Neural cell (in vitro differentiated cells): ENCODE measurements at regions not wholly inside any gene's neighbourhood (a gene's known extent, or its start where the extent isn't known, plus 50 kb on each side); places are given as distances from the start of the nearest gene placed in this dataset.
A peak's percentile ranks its signal among the peaks of the same experiment; 100 is the strongest.

Experiments
- H2AFZ ChIP-seq: fragments of 200-600, 300-800 bp; sonication (generic), shearing (Covaris generic); 2 replicates; pipeline ENCODE4 v1.6.0; 2014; ENCODE audit warnings: low read depth, mild to moderate bottlenecking, antibody characterized with exemption, low read length, moderate library complexity
- H3F3A ChIP-seq: fragments of 200-600 bp; shearing (Covaris generic); 2 replicates; pipeline ENCODE4 v1.6.1; 2016; ENCODE audit warnings: mild to moderate bottlenecking, moderate library complexity, mixed read lengths, antibody characterized with exemption, low read length; ENCODE audit not compliant: insufficient read depth, poor library complexity, severe bottlenecking
- H3K27ac ChIP-seq: fragments of 200-600, 300-800 bp; sonication (generic), shearing (Covaris generic); 2 replicates; pipeline ENCODE4 v1.5.1; 2014; ENCODE audit warnings: mild to moderate bottlenecking, low read length, moderate library complexity
- H3K27me3 ChIP-seq: fragments of 300-800, 200-600 bp; sonication (generic), shearing (Covaris generic); 2 replicates; pipeline ENCODE4 v1.6.0; 2014; ENCODE audit warnings: mild to moderate bottlenecking, low read depth, low read length, moderate library complexity; ENCODE audit not compliant: insufficient read depth
- H3K36me3 ChIP-seq: fragments of 300-800, 200-600 bp; sonication (generic), shearing (Covaris generic); 2 replicates; pipeline ENCODE4 v1.5.1; 2014; ENCODE audit warnings: mild to moderate bottlenecking, antibody characterized with exemption, low read length, moderate library complexity; ENCODE audit not compliant: insufficient read depth
- H3K4me2 ChIP-seq: fragments of 300-800, 200-600 bp; sonication (generic), shearing (Covaris generic); 2 replicates; pipeline ENCODE4 v1.6.0; 2014; ENCODE audit warnings: mild to moderate bottlenecking, low read length
- H3K4me3 ChIP-seq: fragments of 300-800, 200-600 bp; sonication (generic), shearing (Covaris generic); 2 replicates; pipeline ENCODE4 v1.5.1; 2014; ENCODE audit warnings: mild to moderate bottlenecking, low read length, moderate library complexity
- H3K79me2 ChIP-seq: fragments of 200-600 bp; shearing (Covaris generic); replicated peaks from 2 replicates; pipeline ENCODE4 v1.6.0; 2014; ENCODE audit warnings: mild to moderate bottlenecking, low read length, moderate library complexity; ENCODE audit not compliant: insufficient read depth
- H3K9ac ChIP-seq: fragments of 300-800, 200-600 bp; sonication (generic), shearing (Covaris generic); 2 replicates; pipeline ENCODE4 v1.6.1; 2016; ENCODE audit warnings: mild to moderate bottlenecking, low read length, mixed read lengths
- H3K9me2 ChIP-seq: fragments of 200-600 bp; shearing (Covaris generic); 2 replicates; pipeline ENCODE4 v1.6.1; 2016; ENCODE audit warnings: mild to moderate bottlenecking, low read length, mixed read lengths; ENCODE audit not compliant: insufficient read depth
- H3K9me3 ChIP-seq: fragments of 200-600, 300-800 bp; sonication (generic), shearing (Covaris generic); 2 replicates; pipeline ENCODE4 v1.6.1; 2016; ENCODE audit warnings: mild to moderate bottlenecking, mixed run types, low read length, moderate library complexity, mixed read lengths
- H4K20me1 ChIP-seq: fragments of 200-600 bp; shearing (Covaris generic); 2 replicates; pipeline ENCODE4 v1.6.1; 2016; ENCODE audit warnings: mild to moderate bottlenecking, mixed run types; ENCODE audit not compliant: insufficient read depth
- CTCF ChIP-seq: fragments of 450-650 bp; IDR thresholded peaks from 2 replicates; pipeline ENCODE4 v1.5.1; 2014; ENCODE audit warnings: antibody characterized with exemption, mild to moderate bottlenecking, moderate library complexity; ENCODE audit not compliant: poor library complexity, severe bottlenecking
- EP300 ChIP-seq: fragments of 450-650 bp; conservative IDR thresholded peaks from 2 replicates; pipeline ENCODE4 v1.6.1; 2014; ENCODE audit warnings: antibody characterized with exemption, mild to moderate bottlenecking, moderate library complexity; ENCODE audit not compliant: poor library complexity, severe bottlenecking
- EZH2 ChIP-seq: fragments of 200-600, 300-800 bp; shearing (Covaris generic), sonication (generic); IDR thresholded peaks from 2 replicates; pipeline ENCODE4 v1.6.1; 2014; ENCODE audit warnings: antibody characterized with exemption, low read length, borderline replicate concordance, mild to moderate bottlenecking; ENCODE audit not compliant: insufficient read depth, poor library complexity, severe bottlenecking
- MXI1 ChIP-seq: fragments of 450-650 bp; conservative IDR thresholded peaks from 2 replicates; pipeline ENCODE4 v1.6.1; 2014; ENCODE audit warnings: antibody characterized with exemption, mild to moderate bottlenecking; ENCODE audit not compliant: poor library complexity, severe bottlenecking
- POLR2AphosphoS5 ChIP-seq: IDR thresholded peaks from 2 replicates; pipeline ENCODE4 v1.6.1; 2012
- RAD21 ChIP-seq: fragments of 450-650 bp; conservative IDR thresholded peaks from 2 replicates; pipeline ENCODE4 v1.6.1; 2014; ENCODE audit warnings: antibody characterized with exemption, mild to moderate bottlenecking, moderate library complexity
- REST ChIP-seq: IDR thresholded peaks from 2 replicates; pipeline ENCODE4 v1.6.1; 2012; ENCODE audit warnings: borderline replicate concordance
- SMC3 ChIP-seq: fragments of 450-650 bp; conservative IDR thresholded peaks from 2 replicates; pipeline ENCODE4 v1.6.1; 2014; ENCODE audit warnings: antibody characterized with exemption, mild to moderate bottlenecking, moderate library complexity; ENCODE audit not compliant: poor library complexity
- TAF1 ChIP-seq: IDR thresholded peaks from 2 replicates; pipeline ENCODE4 v1.6.1; 2012; ENCODE audit warnings: low read depth

DNA sequence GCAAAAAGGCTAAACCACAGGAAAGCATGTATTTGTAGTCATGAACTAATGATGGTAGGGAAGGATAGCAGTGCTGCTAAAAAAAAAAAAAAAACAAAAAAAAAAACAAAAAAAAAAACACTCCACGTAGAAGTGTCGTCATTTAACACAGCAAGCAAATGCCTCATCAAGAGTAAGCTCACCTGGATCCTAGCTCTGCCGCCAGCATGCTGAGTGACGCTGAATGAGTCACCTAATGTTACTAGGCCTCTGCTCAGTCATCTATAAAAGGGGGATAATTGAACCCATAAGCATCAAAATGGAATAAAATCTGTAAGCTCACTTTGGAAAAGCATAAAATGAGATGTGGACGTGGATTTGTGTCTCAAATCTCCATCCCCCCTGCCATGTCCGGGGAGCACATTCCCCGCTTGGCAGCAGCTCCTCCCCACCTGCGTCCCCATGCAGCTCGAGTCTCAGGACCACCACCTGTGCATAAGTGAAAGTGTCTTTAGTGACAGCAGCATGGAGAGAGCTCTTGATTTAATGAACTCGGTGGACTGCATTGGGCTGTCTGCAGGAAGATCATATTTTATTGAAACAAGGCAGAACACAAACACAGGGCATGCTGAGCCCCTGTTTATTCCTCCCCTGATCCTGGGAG, 427.5 kb downstream of the LRATD1 start (continued):
- TF ChIP-seq EP300, result peak; percentile 77

DNA sequence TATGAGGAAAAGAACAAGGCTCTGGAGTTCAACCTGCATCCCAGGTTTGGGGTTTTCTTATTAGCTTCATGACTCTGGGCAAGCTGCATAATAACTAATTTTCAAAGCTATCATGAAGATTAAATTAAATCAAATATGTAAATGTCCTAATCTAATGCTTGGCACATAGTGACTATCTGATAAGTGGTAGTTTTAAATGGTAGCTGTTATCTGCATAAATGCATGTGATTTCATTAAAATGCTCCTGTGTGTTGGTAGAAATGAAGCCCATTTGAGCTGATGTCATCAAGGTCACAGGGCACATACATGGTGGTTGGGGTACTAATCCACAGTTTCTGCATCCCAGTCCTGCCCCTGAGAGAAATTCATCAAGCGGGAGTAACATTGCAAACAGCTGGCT, 428.8 kb downstream of the LRATD1 start:
- Histone ChIP-seq H3K4me3 (no peak overlapping the region), H3K4me2 (no peak overlapping the region), H3K36me3 (no peaks in the 10 kb centered on the region), H2AFZ (no peak overlapping the region), H4K20me1 (no peaks in the 10 kb centered on the region), H3K9me3 (no peaks in the 10 kb centered on the region), H3K27me3 (no peaks in the 10 kb centered on the region), H3K27ac (no peak overlapping the region), H3K9me2 (no peaks in the 10 kb centered on the region), H3K79me2 (no peaks in the 10 kb centered on the region), H3K9ac (no peak overlapping the region), H3F3A (no peaks in the 10 kb centered on the region)
- TF ChIP-seq CTCF (no peak), REST (no peak), SMC3 (no peak), EP300 (no peak), POLR2AphosphoS5 (no peak), TAF1 (no peak)

DNA sequence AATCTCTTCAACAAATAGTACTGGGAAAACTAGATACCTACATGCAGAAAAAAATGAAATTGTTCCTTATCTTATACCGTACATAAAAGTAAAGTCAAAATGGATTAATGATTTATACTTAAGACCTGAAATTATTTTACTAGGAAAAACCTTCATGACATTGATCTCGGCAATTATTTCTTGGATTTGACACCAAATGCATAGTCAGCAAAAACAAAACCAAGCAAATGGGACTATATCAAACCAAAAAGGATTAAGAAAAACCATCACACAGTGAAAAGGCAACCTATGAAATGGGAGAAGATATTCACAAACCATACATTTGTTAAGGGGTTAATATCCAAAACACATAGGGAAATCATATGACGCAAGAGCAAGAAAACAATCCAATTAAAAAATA, 433.6 kb downstream of the LRATD1 start:
- no peaks in the 10 kb centered on the region for H3K27me3 ChIP-seq
- no peak overlapping the region for H3K27ac ChIP-seq
- no peak overlapping the region for H3K4me2 ChIP-seq
- no peak overlapping the region for H3K4me3 ChIP-seq
- H3K9ac ChIP-seq, result no peak overlapping the region
- no peaks in the 10 kb centered on the region for H3K36me3 ChIP-seq
- TF ChIP-seq MXI1 (no peak), CTCF (no peak), EP300 (no peak), SMC3 (no peak), REST (no peak), TAF1 (no peak), RAD21 (no peak), EZH2 (no peak), POLR2AphosphoS5 (no peak)
- H2AFZ ChIP-seq, result no peak overlapping the region
- no peaks in the 10 kb centered on the region for H4K20me1 ChIP-seq
- no peaks in the 10 kb centered on the region for H3K79me2 ChIP-seq
- H3F3A ChIP-seq, result no peaks in the 10 kb centered on the region
- no peaks in the 10 kb centered on the region for H3K9me2 ChIP-seq
- no peaks in the 10 kb centered on the region for H3K9me3 ChIP-seq
